MM.1S (cell line): ENCODE measurements at regions not wholly inside any gene's neighbourhood (a gene's known extent, or its start where the extent isn't known, plus 50 kb on each side); places are given as distances from the start of the nearest gene placed in this dataset.

Source experiments
- EZH2 ChIP-seq: fragments of 300-600 bp; sonication (generic); optimal IDR thresholded peaks from 2 replicates; pipeline ENCODE3; 2017; ENCODE audit warnings: low read depth, mild to moderate bottlenecking, antibody characterized with exemption, low read length, mixed read lengths
- EZH2phosphoT487 ChIP-seq: fragments of 300-600 bp; sonication (generic); IDR thresholded peaks from 2 replicates; pipeline ENCODE4 v1.6.1; 2018; ENCODE audit warnings: antibody characterized with exemption, low read length
- TF ChIP-seq, protein P1 (sequence below): fragments of 300-600 bp; sonication (generic); IDR thresholded peaks from 2 replicates; pipeline ENCODE4 v1.5.1; 2016; ENCODE audit warnings: antibody characterized with exemption, low read length, mixed read lengths

DNA sequence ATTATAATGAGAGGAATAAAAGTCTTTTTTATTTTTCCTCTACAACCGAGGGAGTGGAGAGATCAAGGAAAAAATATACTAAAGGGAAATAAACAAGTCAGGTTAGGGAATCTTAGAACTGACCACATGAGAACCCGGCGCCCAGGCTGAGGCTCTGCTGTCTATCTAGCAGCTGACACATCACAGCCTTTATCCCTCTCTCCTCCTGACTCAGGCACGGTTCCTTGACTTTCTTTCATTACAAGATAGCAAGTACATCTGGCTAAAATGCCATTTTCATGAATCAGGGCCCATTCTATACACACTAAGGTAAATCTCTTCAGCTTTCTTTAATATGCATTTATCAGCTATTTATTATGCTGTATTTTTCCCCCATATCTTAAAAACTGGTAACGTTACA is 296.0 kb downstream of the TMX3 start:
- TF ChIP-seq, protein P1, sequence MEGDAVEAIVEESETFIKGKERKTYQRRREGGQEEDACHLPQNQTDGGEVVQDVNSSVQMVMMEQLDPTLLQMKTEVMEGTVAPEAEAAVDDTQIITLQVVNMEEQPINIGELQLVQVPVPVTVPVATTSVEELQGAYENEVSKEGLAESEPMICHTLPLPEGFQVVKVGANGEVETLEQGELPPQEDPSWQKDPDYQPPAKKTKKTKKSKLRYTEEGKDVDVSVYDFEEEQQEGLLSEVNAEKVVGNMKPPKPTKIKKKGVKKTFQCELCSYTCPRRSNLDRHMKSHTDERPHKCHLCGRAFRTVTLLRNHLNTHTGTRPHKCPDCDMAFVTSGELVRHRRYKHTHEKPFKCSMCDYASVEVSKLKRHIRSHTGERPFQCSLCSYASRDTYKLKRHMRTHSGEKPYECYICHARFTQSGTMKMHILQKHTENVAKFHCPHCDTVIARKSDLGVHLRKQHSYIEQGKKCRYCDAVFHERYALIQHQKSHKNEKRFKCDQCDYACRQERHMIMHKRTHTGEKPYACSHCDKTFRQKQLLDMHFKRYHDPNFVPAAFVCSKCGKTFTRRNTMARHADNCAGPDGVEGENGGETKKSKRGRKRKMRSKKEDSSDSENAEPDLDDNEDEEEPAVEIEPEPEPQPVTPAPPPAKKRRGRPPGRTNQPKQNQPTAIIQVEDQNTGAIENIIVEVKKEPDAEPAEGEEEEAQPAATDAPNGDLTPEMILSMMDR = no peak
- TF ChIP-seq EZH2 (no peak), EZH2phosphoT487 (no peak)
